ENCODE measurements at regions not wholly inside any gene's neighbourhood (a gene's known extent, or its start where the extent isn't known, plus 50 kb on each side); places are given as distances from the start of the nearest gene placed in this dataset.

- Histone ChIP-seq H3K4me3 (ENCODE audit: low read depth, low read length) (no peak overlapping the region), H3K36me3 (ENCODE audit: control insufficient read depth in 2 of 2, insufficient read depth in 1 of 2, low read length in 2 of 2) (no peaks in the 10 kb centered on the region), H3K4me1 (ENCODE audit: control insufficient read depth, insufficient read depth, low read length) (no peaks in the 10 kb centered on the region), H3K27ac (ENCODE audit: extremely low read depth, low read depth, low read length) (no peak overlapping the region), H3K9me3 (ENCODE audit: control insufficient read depth, insufficient read depth, low read depth, low read length) (no peaks in the 10 kb centered on the region)
- ChIA-PET POLR2A (no interaction called here), CTCF (no interaction called here)
- no peak for TF ChIP-seq ZNF768 (tag by site-specific recombination; IDR thresholded peaks at IDR 0.05)
- no peak for TF ChIP-seq HOXD13 (CRISPR knock-in tag; IDR thresholded peaks at IDR 0.05; ENCODE audit: borderline replicate concordance)
- TF ChIP-seq ZNF23 (tag by site-specific recombination; IDR thresholded peaks at IDR 0.05; ENCODE audit: borderline replicate concordance), result no peak
- TF ChIP-seq ZNF311 (tag by site-specific recombination; IDR thresholded peaks at IDR 0.05; ENCODE audit: borderline replicate concordance), result no peak
- no peak for TF ChIP-seq ZEB2 (tag by site-specific recombination; IDR thresholded peaks at IDR 0.05)
- no peak for TF ChIP-seq OVOL3 (tag by site-specific recombination; IDR thresholded peaks at IDR 0.05)
- no peak for TF ChIP-seq KLF8 (tag by site-specific recombination; IDR thresholded peaks at IDR 0.05)
- TF ChIP-seq ZNF157 (tag by site-specific recombination; IDR thresholded peaks at IDR 0.05), result no peak
- no peak for TF ChIP-seq ZSCAN16 (tag by site-specific recombination; IDR thresholded peaks at IDR 0.05)
- TF ChIP-seq ZFP37 (tag by site-specific recombination; IDR thresholded peaks at IDR 0.05), result no peak
- TF ChIP-seq ZNF677 (tag by site-specific recombination; IDR thresholded peaks at IDR 0.05), result no peak
- TF ChIP-seq KLF10 (tag by site-specific recombination; IDR thresholded peaks at IDR 0.05), result no peak
- no peak for TF ChIP-seq ZNF776 (tag by site-specific recombination; IDR thresholded peaks at IDR 0.05; ENCODE audit: borderline replicate concordance)
- TF ChIP-seq ZNF16 (tag by site-specific recombination; IDR thresholded peaks at IDR 0.05; ENCODE audit: low read depth), result no peak
- no peak for TF ChIP-seq ZNF24 (tag by site-specific recombination; IDR thresholded peaks at IDR 0.05)
Observed at GRCh38 chr4:131304686-131305085, 1844.4 kb upstream of the PCDH10 start.

GRCh38 chr4:131309628-131310027 lies 1839.5 kb upstream of the PCDH10 start:
- ChIA-PET POLR2A (no interaction called here), CTCF (no interaction called here)
- no peak for TF ChIP-seq AEBP2 (tag by site-specific recombination; IDR thresholded peaks at IDR 0.05; ENCODE audit: borderline replicate concordance)
- no peak for TF ChIP-seq ZNF248 (tag by site-specific recombination; IDR thresholded peaks at IDR 0.05)
- no peak for TF ChIP-seq ZNF629 (tag by site-specific recombination; IDR thresholded peaks at IDR 0.05)
- TF ChIP-seq ZNF19 (tag by site-specific recombination; IDR thresholded peaks at IDR 0.05; ENCODE audit: low read depth), result no peak
- no peak for TF ChIP-seq HOXC10 (CRISPR knock-in tag; IDR thresholded peaks at IDR 0.05)
- TF ChIP-seq ZNF580 (tag by site-specific recombination; IDR thresholded peaks at IDR 0.05), result no peak
- TF ChIP-seq GLI4 (tag by site-specific recombination; IDR thresholded peaks at IDR 0.05), result no peak
- no peak for TF ChIP-seq ZNF585B (tag by site-specific recombination; IDR thresholded peaks at IDR 0.05)
- TF ChIP-seq ZSCAN23 (tag by site-specific recombination; IDR thresholded peaks at IDR 0.05), result no peak
- TF ChIP-seq KLF17 (tag by site-specific recombination; IDR thresholded peaks at IDR 0.05), result no peak
- no peak for TF ChIP-seq ZNF768 (tag by site-specific recombination; IDR thresholded peaks at IDR 0.05)
- no peak for TF ChIP-seq ZNF10 (tag by site-specific recombination; IDR thresholded peaks at IDR 0.05)
- TF ChIP-seq REPIN1 (tag by site-specific recombination; IDR thresholded peaks at IDR 0.05; ENCODE audit: low read depth), result no peak
- TF ChIP-seq ZNF530 (tag by site-specific recombination; IDR thresholded peaks at IDR 0.05; ENCODE audit: low read depth), result no peak
- H3K36me3 ChIP-seq (ENCODE audit: control insufficient read depth in 2 of 2, insufficient read depth in 1 of 2, low read length in 2 of 2), result no peaks in the 10 kb centered on the region
- H3K4me1 ChIP-seq (ENCODE audit: control insufficient read depth, insufficient read depth, low read length), result no peaks in the 10 kb centered on the region
- H3K27ac ChIP-seq (ENCODE audit: extremely low read depth, low read depth, low read length), result no peak overlapping the region
- no peaks in the 10 kb centered on the region for H3K9me3 ChIP-seq (ENCODE audit: control insufficient read depth, insufficient read depth, low read depth, low read length)
- no peak overlapping the region for H3K4me3 ChIP-seq (ENCODE audit: low read depth, low read length)

Data from HEK293 (cell line).